Muscle layer of duodenum (tissue), 2 donors: ENCODE measurements at regions not wholly inside any gene's neighbourhood (a gene's known extent, or its start where the extent isn't known, plus 50 kb on each side); places are given as distances from the start of the nearest gene placed in this dataset.
A peak's percentile ranks its signal among the peaks of the same experiment; 100 is the strongest.
"Not testable (repeated sequence)": the region's sequence is repeated elsewhere in the genome, so short reads cannot be mapped to it uniquely, and the experiment has no call there.

Source experiments
- H3K27ac ChIP-seq: one replicate; pipeline ENCODE4 v1.7.0; 2013; ENCODE audit warnings: mild to moderate bottlenecking, low read length
- H3K27me3 ChIP-seq: one replicate; pipeline ENCODE4 v1.7.0; 2013; ENCODE audit warnings: low read depth, mild to moderate bottlenecking, control low read depth, low read length
- H3K36me3 ChIP-seq, 2 donors: one replicate each; pipeline ENCODE4 v1.7.0; 2013; ENCODE audit warnings: low read length in 2 of 2, control low read depth in 1 of 2, mild to moderate bottlenecking in 1 of 2; ENCODE audit not compliant: insufficient read depth in 2 of 2, control insufficient read depth in 1 of 2
- H3K4me1 ChIP-seq, 2 donors: one replicate each; pipeline ENCODE4 v1.7.0; 2013; ENCODE audit warnings: low read length in 2 of 2, mild to moderate bottlenecking in 2 of 2, control low read depth in 1 of 2, moderate library complexity in 1 of 2; ENCODE audit not compliant: insufficient read depth in 2 of 2, control insufficient read depth in 1 of 2
- H3K4me3 ChIP-seq, 2 donors: one replicate each; pipeline ENCODE4 v1.7.0; 2013; ENCODE audit warnings: low read length in 2 of 2, low read depth in 1 of 2, mild to moderate bottlenecking in 1 of 2
- H3K9me3 ChIP-seq, 2 donors: one replicate each; pipeline ENCODE4 v1.7.0; 2013; ENCODE audit warnings: low read length in 2 of 2, control low read depth in 1 of 2, mild to moderate bottlenecking in 1 of 2; ENCODE audit not compliant: control insufficient read depth in 1 of 2
- donor health status: healthy.

GRCh38 chr1:178037510-178038253 lies 56.2 kb upstream of the RASAL2 start:
- Histone ChIP-seq H3K9me3 (no peaks in the 10 kb centered on the region), H3K4me3 (peak overlapping the region; percentile 50 to 91), H3K4me1 (peaks cover 0 to 4% of the 10 kb centered on the region in 2 donors), H3K36me3 (no peaks in the 10 kb centered on the region), H3K27ac (peak overlapping the region; percentile 74), H3K27me3 (no peaks in the 10 kb centered on the region)

- Histone ChIP-seq H3K4me1 (peaks cover 0 to 4% of the 10 kb centered on the region in 2 donors), H3K4me3 (peak overlapping the region; percentile 50 to 91), H3K27ac (peak overlapping the region; percentile 74), H3K27me3 (no peaks in the 10 kb centered on the region), H3K36me3 (no peaks in the 10 kb centered on the region), H3K9me3 (no peaks in the 10 kb centered on the region)
Observed at GRCh38 chr1:178038372-178038771, 55.5 kb upstream of the RASAL2 start.

- Histone ChIP-seq H3K9me3 (peaks cover 0 to 2% of the 10 kb centered on the region in 2 donors), H3K27me3 (no peaks in the 10 kb centered on the region), H3K36me3 (no peaks in the 10 kb centered on the region), H3K27ac (peak overlapping the region; percentile 12), H3K4me3 (no peak overlapping the region), H3K4me1 (peaks cover 0 to 4% of the 10 kb centered on the region in 2 donors)
Observed at GRCh38 chr1:178039891-178040290, 54.0 kb upstream of the RASAL2 start.

GRCh38 chr1:178043940-178044339 lies 50.0 kb upstream of the RASAL2 start:
- not testable (repeated sequence) for H3K9me3 ChIP-seq, H3K4me3 ChIP-seq, H3K4me1 ChIP-seq, H3K27me3 ChIP-seq, H3K27ac ChIP-seq, H3K36me3 ChIP-seq
